ENCODE measurements at regions not wholly inside any gene's neighbourhood (a gene's known extent, or its start where the extent isn't known, plus 50 kb on each side); places are given as distances from the start of the nearest gene placed in this dataset.

GRCh38 chr6:53731866-53732636 is 62.8 kb upstream of the LRRC1 start:
- peaks cover 70% of the 10 kb centered on the region for H3K4me1 ChIP-seq
- peaks cover 18% of the 10 kb centered on the region for H3K36me3 Mint-ChIP-seq (ENCODE audit: insufficient read depth, unreplicated experiment)
- H3K36me3 ChIP-seq (ENCODE audit: control insufficient read depth, insufficient read depth, low read length): no peaks in the 10 kb centered on the region
- H3K4me1 Mint-ChIP-seq (ENCODE audit: low read depth, unreplicated experiment): peaks cover 50% of the 10 kb centered on the region
- H3K9me3 Mint-ChIP-seq (ENCODE audit: unreplicated experiment): peaks cover 12% of the 10 kb centered on the region
- POLR2A ChIA-PET: no interaction called here
- no peaks in the 10 kb centered on the region for H3K27me3 ChIP-seq (replicated peaks; ENCODE audit: control insufficient read depth, insufficient read depth, low read length)
- intact Hi-C loops (cut with micrococcal nuclease; ENCODE audit: unreplicated experiment): no loop called here
- no peak overlapping the region for H3K4me3 Mint-ChIP-seq (ENCODE audit: unreplicated experiment)
- CTCF ChIA-PET: no interaction called here
- TF ChIP-seq, protein P1, sequence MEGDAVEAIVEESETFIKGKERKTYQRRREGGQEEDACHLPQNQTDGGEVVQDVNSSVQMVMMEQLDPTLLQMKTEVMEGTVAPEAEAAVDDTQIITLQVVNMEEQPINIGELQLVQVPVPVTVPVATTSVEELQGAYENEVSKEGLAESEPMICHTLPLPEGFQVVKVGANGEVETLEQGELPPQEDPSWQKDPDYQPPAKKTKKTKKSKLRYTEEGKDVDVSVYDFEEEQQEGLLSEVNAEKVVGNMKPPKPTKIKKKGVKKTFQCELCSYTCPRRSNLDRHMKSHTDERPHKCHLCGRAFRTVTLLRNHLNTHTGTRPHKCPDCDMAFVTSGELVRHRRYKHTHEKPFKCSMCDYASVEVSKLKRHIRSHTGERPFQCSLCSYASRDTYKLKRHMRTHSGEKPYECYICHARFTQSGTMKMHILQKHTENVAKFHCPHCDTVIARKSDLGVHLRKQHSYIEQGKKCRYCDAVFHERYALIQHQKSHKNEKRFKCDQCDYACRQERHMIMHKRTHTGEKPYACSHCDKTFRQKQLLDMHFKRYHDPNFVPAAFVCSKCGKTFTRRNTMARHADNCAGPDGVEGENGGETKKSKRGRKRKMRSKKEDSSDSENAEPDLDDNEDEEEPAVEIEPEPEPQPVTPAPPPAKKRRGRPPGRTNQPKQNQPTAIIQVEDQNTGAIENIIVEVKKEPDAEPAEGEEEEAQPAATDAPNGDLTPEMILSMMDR (IDR thresholded peaks at IDR 0.05; ENCODE audit: insufficient read depth in 1 of 2, low read depth in 1 of 2, low read length in 1 of 2, severe bottlenecking in 1 of 2, unreplicated experiment in 1 of 2): no peak
- peak overlapping the region; percentile 88 for H3K27ac Mint-ChIP-seq (ENCODE audit: unreplicated experiment)
- no peak for DNase-seq
- no peaks in the 10 kb centered on the region for H3K27me3 Mint-ChIP-seq (ENCODE audit: insufficient read depth, unreplicated experiment)
- H3K9me3 ChIP-seq: no peaks in the 10 kb centered on the region
- no TSS peak for BruUV-seq (replicated peaks)
- no peak overlapping the region for H3K4me3 ChIP-seq (ENCODE audit: low read depth, low read length)

- H3K4me3 ChIP-seq (ENCODE audit: low read depth, low read length): no peak overlapping the region
- Mint-ChIP-seq H3K4me3 (ENCODE audit: unreplicated experiment) (no peak overlapping the region), H3K36me3 (ENCODE audit: insufficient read depth, unreplicated experiment) (peaks cover 22% of the 10 kb centered on the region), H3K27me3 (ENCODE audit: insufficient read depth, unreplicated experiment) (no peaks in the 10 kb centered on the region), H3K4me1 (ENCODE audit: low read depth, unreplicated experiment) (peaks cover 51% of the 10 kb centered on the region), H3K9me3 (ENCODE audit: unreplicated experiment) (peaks cover 12% of the 10 kb centered on the region), H3K27ac (ENCODE audit: unreplicated experiment) (no peak overlapping the region)
- BruUV-seq (replicated peaks): no TSS peak
- intact Hi-C loops (cut with micrococcal nuclease; ENCODE audit: unreplicated experiment): no loop called here
- DNase-seq: no peak
- CTCF ChIA-PET: interaction anchor here (0.8 to 1.1 kb wide), 2 partner anchors 12 to 246 kb away, joined by 3 to 4 read pairs; no protein-coding TSS in a partner anchor
- no peaks in the 10 kb centered on the region for H3K9me3 ChIP-seq
- H3K27me3 ChIP-seq (replicated peaks; ENCODE audit: control insufficient read depth, insufficient read depth, low read length): no peaks in the 10 kb centered on the region
- H3K36me3 ChIP-seq (ENCODE audit: control insufficient read depth, insufficient read depth, low read length): no peaks in the 10 kb centered on the region
- TF ChIP-seq, protein P1 (IDR thresholded peaks at IDR 0.05; ENCODE audit: insufficient read depth in 1 of 2, low read depth in 1 of 2, low read length in 1 of 2, severe bottlenecking in 1 of 2, unreplicated experiment in 1 of 2): no peak
- H3K4me1 ChIP-seq: peaks cover 60% of the 10 kb centered on the region
- POLR2A ChIA-PET: interaction anchor here (0.7 kb wide), 1 partner anchor 64 kb away, joined by 4 read pairs; the partner anchor contains the start of gene LRRC1
These were observed 64.0 kb upstream of the LRRC1 start for GRCh38 chr6:53730767-53731166.

- H3K27ac Mint-ChIP-seq (ENCODE audit: unreplicated experiment): peak overlapping the region; percentile 49
- no peak overlapping the region for H3K4me3 ChIP-seq (ENCODE audit: low read depth, low read length)
- H3K9me3 ChIP-seq: no peaks in the 10 kb centered on the region
- CTCF ChIA-PET: interaction anchor here (0.6 to 2.4 kb wide), 15 partner anchors 9 to 1077 kb away, joined by 3 to 25 read pairs (median 4); partner anchors contain the start of gene LRRC1
- TF ChIP-seq, protein P1 (IDR thresholded peaks at IDR 0.05; ENCODE audit: insufficient read depth in 1 of 2, low read depth in 1 of 2, low read length in 1 of 2, severe bottlenecking in 1 of 2, unreplicated experiment in 1 of 2): peak; percentile 69 to 75
- no peak overlapping the region for H3K4me3 Mint-ChIP-seq (ENCODE audit: unreplicated experiment)
- no peaks in the 10 kb centered on the region for H3K27me3 Mint-ChIP-seq (ENCODE audit: insufficient read depth, unreplicated experiment)
- BruUV-seq (replicated peaks): no TSS peak
- H3K4me1 ChIP-seq: peaks cover 58% of the 10 kb centered on the region
- H3K36me3 Mint-ChIP-seq (ENCODE audit: insufficient read depth, unreplicated experiment): peaks cover 16% of the 10 kb centered on the region
- intact Hi-C loops (cut with micrococcal nuclease; ENCODE audit: unreplicated experiment): loop anchor here (1.0 kb wide), 3 partner anchors 10 to 235 kb away; no protein-coding TSS in a partner anchor
- POLR2A ChIA-PET: interaction anchor here (0.6 to 1.3 kb wide), 2 partner anchors 64 to 184 kb away, joined by 5 read pairs; partner anchors contain the start of gene GCLC
- no peaks in the 10 kb centered on the region for H3K27me3 ChIP-seq (replicated peaks; ENCODE audit: control insufficient read depth, insufficient read depth, low read length)
- no peaks in the 10 kb centered on the region for H3K36me3 ChIP-seq (ENCODE audit: control insufficient read depth, insufficient read depth, low read length)
- H3K4me1 Mint-ChIP-seq (ENCODE audit: low read depth, unreplicated experiment): peaks cover 45% of the 10 kb centered on the region
- peak in 1 of 2 experiments; percentile 52 for DNase-seq
- H3K9me3 Mint-ChIP-seq (ENCODE audit: unreplicated experiment): peaks cover under 1% of the 10 kb centered on the region
These were observed 63.1 kb upstream of the KLHL31 start for GRCh38 chr6:53728570-53729194.

All from Caco-2 (cell line).